Effector memory CD4-positive, alpha-beta T cell (primary cell): ENCODE measurements at regions not wholly inside any gene's neighbourhood (a gene's known extent, or its start where the extent isn't known, plus 50 kb on each side); places are given as distances from the start of the nearest gene placed in this dataset.

Experiments used
- DNase-seq, 3 donors: peaks; one replicate each; pipeline ENCODE4 v3.0.0-alpha.2; 2020
- H3K27ac ChIP-seq: 2 replicates; pipeline ENCODE4 v1.7.0; 2013; ENCODE audit warnings: mild to moderate bottlenecking, low read length, moderate library complexity; ENCODE audit not compliant: insufficient read depth, poor library complexity, severe bottlenecking
- H3K27me3 ChIP-seq: replicated peaks from 2 replicates; pipeline ENCODE4 v1.7.0; 2013; ENCODE audit warnings: mild to moderate bottlenecking, low read length; ENCODE audit not compliant: insufficient read depth, control insufficient read depth, poor library complexity, severe bottlenecking
- H3K36me3 ChIP-seq: 2 replicates; pipeline ENCODE4 v1.7.0; 2013; ENCODE audit warnings: mild to moderate bottlenecking, low read length, moderate library complexity; ENCODE audit not compliant: control insufficient read depth, insufficient read depth
- H3K4me1 ChIP-seq: 2 replicates; pipeline ENCODE4 v1.7.0; 2013; ENCODE audit warnings: low read length, mild to moderate bottlenecking; ENCODE audit not compliant: control insufficient read depth, insufficient read depth, poor library complexity, severe bottlenecking
- H3K4me3 ChIP-seq: 2 replicates; pipeline ENCODE4 v1.7.0; 2013; ENCODE audit warnings: low read length, low read depth, mild to moderate bottlenecking; ENCODE audit not compliant: insufficient read depth, poor library complexity, severe bottlenecking
- H3K9me3 ChIP-seq: 2 replicates; pipeline ENCODE4 v1.7.0; 2013; ENCODE audit warnings: mild to moderate bottlenecking, low read length, moderate library complexity; ENCODE audit not compliant: control insufficient read depth

DNA sequence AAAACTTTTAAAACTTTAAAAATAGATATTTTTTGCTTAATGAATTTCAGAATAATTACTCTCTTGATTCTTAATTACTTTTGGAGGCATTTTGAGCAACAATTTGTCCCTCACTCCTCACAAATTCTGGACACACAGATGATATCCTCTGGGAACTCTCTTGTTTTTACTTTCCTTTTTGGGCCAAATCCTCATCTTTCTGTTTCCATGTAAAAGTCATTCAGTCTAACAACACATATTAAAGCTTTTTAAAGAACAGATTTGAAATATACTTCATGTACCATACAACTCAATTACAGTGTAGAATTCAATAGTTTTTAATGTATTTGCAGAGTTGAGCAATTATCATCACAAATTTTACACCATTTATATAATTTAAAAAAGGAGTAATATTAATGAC is 983.1 kb downstream of the STIM2 start:
- Histone ChIP-seq H3K27ac (no peak overlapping the region), H3K36me3 (no peaks in the 10 kb centered on the region), H3K4me1 (no peaks in the 10 kb centered on the region), H3K27me3 (no peaks in the 10 kb centered on the region), H3K9me3 (no peaks in the 10 kb centered on the region), H3K4me3 (no peak overlapping the region)
- DNase-seq = no peak

DNA sequence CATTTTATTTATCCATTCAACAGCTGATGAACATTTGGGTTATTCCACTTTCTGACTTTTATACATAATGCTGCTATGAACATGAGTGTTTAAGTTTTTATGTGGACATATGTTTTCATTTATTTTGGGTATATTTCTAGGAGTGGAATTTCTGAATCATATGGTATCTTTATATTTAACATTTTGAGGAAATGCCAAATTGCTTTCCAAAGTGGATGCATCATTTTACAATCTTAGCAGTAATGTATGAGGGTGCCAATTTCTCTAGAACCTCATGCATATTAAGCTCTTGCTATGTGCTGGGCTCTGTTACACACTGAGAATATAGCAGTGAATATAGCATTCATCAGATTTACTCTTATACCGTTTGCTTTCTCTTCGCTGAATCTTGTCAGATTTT is 983.7 kb downstream of the STIM2 start:
- Histone ChIP-seq H3K4me1 (no peaks in the 10 kb centered on the region), H3K4me3 (no peak overlapping the region), H3K27me3 (no peaks in the 10 kb centered on the region), H3K9me3 (no peaks in the 10 kb centered on the region), H3K36me3 (no peaks in the 10 kb centered on the region), H3K27ac (no peak overlapping the region)
- DNase-seq = no peak

DNA sequence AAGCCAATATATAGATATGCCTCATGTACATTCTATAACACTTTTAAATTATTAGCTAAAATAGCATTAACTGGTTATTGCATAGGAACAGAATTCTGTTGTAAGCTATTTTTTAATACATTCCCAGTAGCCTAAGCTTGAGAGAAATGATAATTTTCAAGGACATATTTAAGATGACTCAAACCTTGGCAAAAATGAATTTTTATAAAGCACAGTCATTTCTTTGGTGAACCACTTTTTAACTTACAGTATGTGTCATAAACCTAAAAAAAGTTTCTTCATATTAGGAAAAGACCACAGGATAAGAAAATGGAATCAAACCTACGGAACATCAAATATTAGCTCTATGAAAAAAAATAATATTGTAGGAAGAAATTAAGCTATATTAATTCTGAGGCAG is 986.3 kb downstream of the STIM2 start:
- H3K9me3 ChIP-seq = no peaks in the 10 kb centered on the region
- no peak for DNase-seq
- no peaks in the 10 kb centered on the region for H3K36me3 ChIP-seq
- no peaks in the 10 kb centered on the region for H3K27me3 ChIP-seq
- H3K4me3 ChIP-seq = no peak overlapping the region
- no peak overlapping the region for H3K27ac ChIP-seq
- H3K4me1 ChIP-seq = no peaks in the 10 kb centered on the region

DNA sequence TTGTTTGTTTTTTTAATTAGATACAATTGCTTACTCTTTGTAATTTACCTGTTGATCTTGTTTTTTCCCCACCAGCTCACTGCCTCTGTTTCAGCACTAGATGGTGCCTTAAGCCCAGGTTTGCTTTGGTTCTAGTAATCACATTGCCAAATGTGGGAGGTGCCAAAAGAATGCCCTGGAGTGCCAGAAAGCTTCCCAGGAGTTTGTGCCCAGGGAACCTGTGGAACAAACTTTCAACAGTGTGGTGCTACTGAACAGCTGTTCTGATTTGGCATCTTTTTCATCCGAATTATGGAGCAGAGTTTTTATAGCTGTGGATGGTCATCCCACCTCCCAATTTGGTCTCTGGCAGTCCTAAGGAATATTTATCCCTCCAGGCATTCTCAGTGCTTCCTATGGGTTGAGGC is 1000.7 kb downstream of the STIM2 start:
- H3K4me1 ChIP-seq = no peaks in the 10 kb centered on the region
- no peak overlapping the region for H3K27ac ChIP-seq
- no peaks in the 10 kb centered on the region for H3K36me3 ChIP-seq
- H3K4me3 ChIP-seq = no peak overlapping the region
- DNase-seq = no peak
- no peaks in the 10 kb centered on the region for H3K9me3 ChIP-seq
- no peaks in the 10 kb centered on the region for H3K27me3 ChIP-seq

DNA sequence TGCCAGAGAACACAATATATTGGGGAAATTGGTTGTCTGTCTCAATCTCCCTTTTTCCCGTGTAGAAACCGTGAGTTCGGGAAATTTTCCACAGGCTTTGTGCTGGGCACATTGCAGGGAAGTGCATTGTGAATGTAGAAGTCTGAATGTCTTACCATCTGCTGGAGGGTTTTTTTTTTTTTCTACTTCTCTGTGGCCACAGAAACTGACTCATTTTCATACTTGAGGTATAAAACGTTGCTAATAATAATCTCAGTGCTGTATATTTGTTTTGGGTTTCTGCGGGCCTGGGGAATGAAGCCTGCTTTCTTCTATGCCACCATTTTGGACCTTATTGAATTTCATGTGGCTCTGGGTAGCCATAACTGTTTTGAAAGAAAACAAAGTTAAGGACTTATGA is 1001.2 kb downstream of the STIM2 start:
- DNase-seq = no peak
- no peaks in the 10 kb centered on the region for H3K36me3 ChIP-seq
- no peaks in the 10 kb centered on the region for H3K27me3 ChIP-seq
- no peaks in the 10 kb centered on the region for H3K4me1 ChIP-seq
- H3K27ac ChIP-seq = no peak overlapping the region
- H3K4me3 ChIP-seq = no peak overlapping the region
- H3K9me3 ChIP-seq = no peaks in the 10 kb centered on the region

DNA sequence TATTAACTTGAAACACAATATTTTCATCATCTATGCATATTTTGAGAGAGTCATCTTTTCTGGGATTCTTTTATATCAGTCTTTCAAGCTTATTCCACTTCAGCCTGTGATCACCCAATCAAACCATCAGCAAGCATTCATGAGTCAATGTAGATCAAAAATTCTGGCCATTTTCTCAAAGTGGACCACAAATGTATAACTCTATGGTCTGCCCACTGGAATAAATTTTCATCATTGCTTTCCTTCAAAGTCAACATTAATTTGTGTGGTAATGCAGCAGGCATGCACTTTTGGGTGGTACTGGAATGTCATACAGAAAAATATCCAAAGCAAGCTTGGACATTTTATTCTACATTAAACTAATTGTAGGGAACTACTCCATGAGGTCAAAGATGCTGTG is 1013.0 kb downstream of the STIM2 start:
- no peak for DNase-seq
- Histone ChIP-seq H3K9me3 (no peaks in the 10 kb centered on the region), H3K4me1 (no peaks in the 10 kb centered on the region), H3K27ac (no peak overlapping the region), H3K4me3 (no peak overlapping the region), H3K36me3 (no peaks in the 10 kb centered on the region), H3K27me3 (no peaks in the 10 kb centered on the region)

DNA sequence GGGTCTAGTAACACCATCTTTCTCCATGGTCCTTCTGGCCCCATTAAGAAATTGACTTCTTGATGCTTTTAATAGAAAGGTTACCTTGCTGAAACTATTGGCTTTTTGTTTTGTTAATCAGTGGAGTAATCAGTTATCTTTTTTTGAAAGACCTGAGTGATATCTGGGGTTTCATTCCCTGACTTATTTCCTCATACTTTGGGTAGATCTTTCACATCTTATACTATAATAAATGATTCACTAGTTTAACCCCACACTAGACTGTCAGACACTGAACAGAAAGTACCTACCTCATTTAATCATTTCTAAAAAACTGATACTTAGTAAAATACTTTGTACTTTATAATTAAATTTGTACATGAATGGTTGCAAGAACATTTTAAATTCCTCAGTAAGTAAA is 1021.1 kb downstream of the STIM2 start:
- H3K36me3 ChIP-seq = no peaks in the 10 kb centered on the region
- no peak for DNase-seq

DNA sequence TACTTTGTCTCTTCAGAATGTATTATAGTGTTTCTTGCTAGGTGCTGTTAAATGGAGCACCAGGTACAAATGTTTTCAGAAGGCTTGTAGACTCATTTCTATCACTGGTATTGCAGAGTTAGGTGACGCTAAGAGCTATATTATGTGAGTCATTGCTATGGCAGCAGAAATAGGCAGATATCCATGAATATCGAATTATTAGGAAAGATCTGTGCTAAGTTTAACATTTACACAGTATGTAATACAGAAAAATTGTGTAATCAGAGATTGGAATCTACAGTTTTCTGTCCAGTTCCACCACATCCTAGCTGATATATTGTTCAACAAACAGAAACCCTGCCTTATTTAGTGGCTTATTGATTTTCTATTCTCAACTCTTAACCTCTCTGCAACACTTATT is 1025.5 kb downstream of the STIM2 start:
- H3K4me1 ChIP-seq = no peaks in the 10 kb centered on the region
- no peak overlapping the region for H3K4me3 ChIP-seq
- H3K27ac ChIP-seq = no peak overlapping the region
- no peaks in the 10 kb centered on the region for H3K27me3 ChIP-seq
- no peak for DNase-seq
- no peaks in the 10 kb centered on the region for H3K36me3 ChIP-seq
- H3K9me3 ChIP-seq = no peaks in the 10 kb centered on the region

More for the DNA sequence above, 1021.1 kb downstream of the STIM2 start:
- Histone ChIP-seq H3K27ac (no peak overlapping the region), H3K4me3 (no peak overlapping the region), H3K9me3 (no peaks in the 10 kb centered on the region), H3K4me1 (no peaks in the 10 kb centered on the region), H3K27me3 (no peaks in the 10 kb centered on the region)

DNA sequence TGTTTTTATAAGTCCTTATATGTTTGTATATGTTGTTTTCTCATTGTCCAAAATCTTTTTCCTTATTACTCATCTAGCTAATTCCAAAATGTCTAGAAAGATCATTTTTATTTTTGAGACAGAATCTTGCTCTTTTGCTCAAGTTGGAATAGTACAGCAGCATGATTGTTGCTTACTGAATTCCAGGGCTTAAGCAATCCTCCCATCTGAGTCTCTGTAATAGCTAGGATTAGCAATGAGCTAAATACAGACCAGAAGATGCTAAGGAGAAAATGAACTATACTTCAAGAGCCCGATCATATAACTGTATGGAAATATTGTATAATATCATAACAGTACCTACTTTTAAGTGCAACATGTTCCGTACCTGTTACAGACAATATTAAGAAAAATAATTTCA is 1027.0 kb downstream of the STIM2 start:
- H3K4me1 ChIP-seq = no peaks in the 10 kb centered on the region
- no peak for DNase-seq
- H3K27me3 ChIP-seq = no peaks in the 10 kb centered on the region
- H3K36me3 ChIP-seq = no peaks in the 10 kb centered on the region
- no peak overlapping the region for H3K4me3 ChIP-seq
- no peaks in the 10 kb centered on the region for H3K9me3 ChIP-seq
- no peak overlapping the region for H3K27ac ChIP-seq

DNA sequence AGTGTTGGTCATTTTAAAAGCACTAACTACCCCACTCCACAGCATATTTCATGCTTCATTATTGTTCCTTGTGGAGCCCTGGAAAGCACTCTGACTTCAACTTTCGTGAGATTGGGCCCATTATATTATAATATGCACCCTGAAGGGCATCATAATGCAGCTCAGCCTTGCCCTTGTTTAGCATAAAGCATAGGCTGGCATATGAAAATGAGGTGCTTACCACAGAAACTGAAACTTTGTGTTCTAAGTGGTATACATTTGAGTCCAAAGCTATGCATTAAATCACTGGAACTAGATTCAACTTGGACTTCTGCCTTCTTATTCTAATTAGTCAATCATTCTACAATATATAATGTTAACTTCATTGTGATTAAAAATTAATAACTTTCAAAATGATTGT is 1027.9 kb downstream of the STIM2 start:
- Histone ChIP-seq H3K4me1 (no peaks in the 10 kb centered on the region), H3K4me3 (no peak overlapping the region), H3K9me3 (no peaks in the 10 kb centered on the region), H3K27ac (no peak overlapping the region), H3K27me3 (no peaks in the 10 kb centered on the region), H3K36me3 (no peaks in the 10 kb centered on the region)
- DNase-seq = no peak

DNA sequence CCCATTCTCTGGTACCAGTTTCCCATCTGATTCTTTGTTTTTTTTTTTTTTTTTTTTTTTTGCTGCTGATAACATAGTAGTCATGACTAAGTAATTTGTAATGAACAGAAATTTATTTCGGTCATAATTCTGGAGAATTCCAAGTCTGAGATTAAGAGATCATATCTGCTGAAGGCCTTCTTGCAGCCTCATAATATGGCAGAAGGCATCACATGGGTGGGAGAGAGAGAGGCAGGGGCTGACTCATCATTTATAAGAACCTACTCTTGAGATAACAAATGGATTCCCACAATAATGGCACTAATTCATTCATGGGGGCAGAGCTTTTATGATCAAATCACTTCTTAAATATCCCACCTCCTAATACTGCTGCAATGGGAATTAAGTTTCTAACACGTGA is 1034.3 kb downstream of the STIM2 start:
- Histone ChIP-seq H3K36me3 (no peaks in the 10 kb centered on the region), H3K9me3 (no peaks in the 10 kb centered on the region), H3K4me1 (no peaks in the 10 kb centered on the region), H3K4me3 (no peak overlapping the region), H3K27me3 (no peaks in the 10 kb centered on the region), H3K27ac (no peak overlapping the region)
- DNase-seq = no peak
